HG02970 (cell line): ENCODE measurements at regions not wholly inside any gene's neighbourhood (a gene's known extent, or its start where the extent isn't known, plus 50 kb on each side); places are given as distances from the start of the nearest gene placed in this dataset.

Experiments used
- ATAC-seq: cut with Tn5 transposase; IDR thresholded peaks from one replicate; pipeline ENCODE4 v1.9.1; 2021; ENCODE audit warnings: mild to moderate bottlenecking, moderate library complexity, moderate number of reproducible peaks; ENCODE audit not compliant: unreplicated experiment, low FRiP score

DNA sequence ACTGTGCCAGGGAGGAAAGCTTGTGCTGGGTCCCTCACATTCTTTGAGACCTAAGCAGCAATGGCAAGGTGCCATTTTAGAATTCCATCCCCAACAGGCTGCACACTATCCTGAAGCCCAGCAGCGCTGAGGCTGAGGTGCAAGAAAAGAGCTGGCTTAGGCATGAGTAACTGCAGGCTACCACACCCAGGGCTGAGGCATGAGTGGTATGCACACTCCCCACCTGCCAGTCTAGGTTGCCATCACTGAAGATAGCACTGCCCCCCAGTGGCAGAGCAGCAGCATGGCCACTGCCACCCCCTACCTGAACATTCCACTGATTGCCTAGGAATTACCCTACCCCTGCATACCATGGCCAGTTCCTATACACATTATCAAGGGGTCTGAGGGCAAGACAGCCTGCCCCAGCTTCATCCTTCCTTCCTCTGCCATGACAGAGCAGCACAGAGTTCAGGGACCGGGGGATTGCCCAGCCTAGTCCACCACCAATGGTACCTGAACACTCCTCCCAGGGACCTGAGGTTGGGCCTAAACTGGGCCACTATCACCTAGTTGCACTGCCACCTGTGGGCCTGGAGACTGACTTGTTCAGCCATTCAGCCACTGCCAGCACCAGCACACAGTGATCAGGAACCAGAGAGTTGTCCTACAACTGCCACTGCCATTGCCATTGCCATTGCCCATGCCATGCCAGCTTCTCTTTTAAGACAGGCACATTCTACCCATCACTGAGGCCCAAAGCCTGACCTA, 129.8 kb downstream of the SATB1 start:
- ATAC-seq, result peak; percentile 97

DNA sequence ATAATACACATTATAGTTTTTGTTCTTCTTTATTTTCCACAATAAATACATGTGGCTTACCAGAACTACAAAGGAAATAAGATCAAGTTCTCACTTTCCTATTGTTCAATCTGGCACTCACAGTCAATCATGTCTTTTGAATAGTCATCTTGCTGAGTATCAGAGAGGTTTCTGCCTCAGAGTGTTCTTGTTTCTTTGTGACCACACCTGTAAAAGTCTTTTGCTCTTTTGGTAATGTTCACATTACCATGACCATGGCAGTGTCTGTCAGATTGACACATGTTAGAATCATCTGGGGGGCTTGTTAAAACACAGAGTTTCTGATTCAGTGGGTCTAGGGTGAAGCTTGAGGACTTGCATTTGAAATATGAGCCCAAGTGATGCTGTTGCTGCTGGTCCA, 135.0 kb downstream of the SATB1 start:
- ATAC-seq, result no peak

DNA sequence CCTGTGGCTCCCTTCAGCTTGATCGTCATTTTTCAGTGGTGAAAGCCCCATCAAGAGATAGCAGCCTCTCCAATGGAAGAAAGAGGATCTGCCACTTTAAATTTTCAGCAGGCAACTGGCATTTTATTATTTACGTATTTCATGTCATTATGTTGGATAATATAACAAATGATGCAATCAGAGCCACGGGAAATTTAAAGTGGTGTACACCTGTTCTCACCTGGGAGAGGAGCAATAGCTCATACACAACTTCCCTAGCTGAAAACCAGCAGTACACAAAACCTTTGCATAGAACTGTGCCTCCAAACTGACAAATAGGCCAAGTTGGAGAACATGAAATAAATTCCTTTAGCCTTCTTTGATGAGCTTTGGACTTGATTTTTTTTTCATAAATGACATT, 136.9 kb downstream of the SATB1 start:
- no peak for ATAC-seq

DNA sequence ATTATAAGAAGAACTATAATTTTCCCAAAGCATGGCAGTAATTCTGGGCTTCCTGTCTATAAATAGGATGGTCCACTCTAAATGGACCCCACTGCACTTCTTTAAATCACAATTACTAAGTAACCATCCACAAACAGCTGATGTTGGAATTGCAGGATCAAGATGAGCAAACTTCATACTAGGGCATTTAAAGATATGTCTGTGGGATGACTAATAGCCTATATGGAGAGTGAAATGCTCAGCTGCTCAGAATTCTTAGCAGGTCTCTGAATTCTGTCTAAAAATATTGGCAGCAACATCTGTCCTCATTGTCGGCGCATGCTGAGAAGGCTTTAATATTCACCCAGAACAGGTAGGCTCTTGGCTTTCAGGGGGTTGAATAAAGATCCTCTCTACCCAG, 140.4 kb downstream of the SATB1 start:
- ATAC-seq, result no peak

DNA sequence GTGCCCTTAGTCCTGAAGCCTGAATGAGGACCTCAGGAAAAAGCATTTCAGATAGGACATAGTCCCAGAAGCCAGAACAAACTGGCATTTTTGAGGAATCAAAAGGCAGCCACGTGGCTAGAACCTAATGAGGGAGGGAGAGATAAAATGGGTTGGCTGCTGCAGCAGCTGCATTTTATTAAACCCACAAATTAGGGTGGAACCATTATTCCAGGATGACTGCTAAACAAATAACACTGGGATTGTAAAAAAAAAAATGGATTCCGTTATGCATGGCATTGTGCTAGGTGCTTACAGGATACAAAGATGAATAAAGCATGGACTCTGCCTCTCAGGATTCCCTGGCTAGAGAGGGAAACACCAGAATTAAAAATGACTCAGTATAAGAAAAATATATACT, 141.5 kb downstream of the SATB1 start:
- no peak for ATAC-seq

DNA sequence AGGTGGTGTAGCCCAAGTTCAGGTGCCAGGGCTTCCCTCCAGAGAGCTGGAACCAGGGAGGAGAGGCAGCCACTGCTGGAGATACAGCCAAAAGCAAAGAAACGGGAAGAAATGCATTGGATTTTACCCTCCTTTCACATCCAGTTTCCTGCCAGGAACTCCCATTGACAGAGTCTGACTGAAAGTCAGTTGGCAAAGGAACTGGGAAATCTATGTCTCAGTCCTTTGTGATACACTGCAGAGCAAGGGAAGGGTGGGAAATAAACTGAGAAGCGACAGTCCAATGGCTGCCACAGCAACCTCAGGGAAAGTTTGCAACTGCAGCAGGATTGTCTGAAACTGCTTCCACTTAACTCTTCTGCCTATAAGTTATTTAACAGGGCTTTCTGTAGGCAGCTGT, 142.6 kb downstream of the SATB1 start:
- ATAC-seq, result no peak

DNA sequence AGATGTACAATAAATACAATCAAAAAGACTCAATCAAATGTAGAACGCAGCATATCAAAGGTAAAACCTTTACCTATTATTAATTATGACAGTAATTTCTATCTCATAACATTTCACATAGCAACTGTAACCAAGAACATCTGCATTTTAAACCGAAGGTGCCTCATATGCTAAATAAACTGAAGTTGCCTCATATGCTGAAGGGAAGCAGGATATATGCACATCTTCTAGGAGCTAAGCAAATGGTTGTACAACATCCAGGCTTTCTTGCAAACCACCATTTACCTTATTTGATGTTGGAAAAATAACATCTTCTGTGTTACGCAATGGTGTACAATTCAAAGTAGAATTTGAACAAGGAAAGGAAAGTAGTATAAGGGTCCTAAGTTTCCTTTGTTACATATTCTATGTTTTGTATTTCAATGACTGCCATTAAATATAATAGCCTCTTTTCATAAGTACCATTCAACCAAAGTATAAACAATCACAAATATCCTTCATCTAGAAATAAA, 145.9 kb downstream of the SATB1 start:
- ATAC-seq, result no peak

DNA sequence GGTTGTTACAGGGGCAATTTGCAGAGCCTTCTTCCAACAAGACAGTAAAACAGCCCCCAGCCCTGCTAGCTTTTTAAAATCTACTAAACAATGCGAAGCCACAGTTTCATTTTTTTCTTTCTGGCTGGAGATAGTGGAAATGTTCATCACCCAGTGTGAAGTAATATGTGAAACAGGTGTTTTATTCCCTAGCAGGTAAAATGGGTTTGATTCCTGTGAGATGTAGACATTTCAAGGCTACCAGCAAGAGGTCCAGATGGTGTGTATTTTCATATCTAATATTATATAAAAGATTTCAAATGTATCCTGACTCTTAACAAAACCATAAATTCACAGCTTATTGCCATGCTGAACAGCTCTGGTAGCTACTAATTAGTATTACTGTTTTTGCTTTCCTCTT, 160.3 kb downstream of the SATB1 start:
- no peak for ATAC-seq

DNA sequence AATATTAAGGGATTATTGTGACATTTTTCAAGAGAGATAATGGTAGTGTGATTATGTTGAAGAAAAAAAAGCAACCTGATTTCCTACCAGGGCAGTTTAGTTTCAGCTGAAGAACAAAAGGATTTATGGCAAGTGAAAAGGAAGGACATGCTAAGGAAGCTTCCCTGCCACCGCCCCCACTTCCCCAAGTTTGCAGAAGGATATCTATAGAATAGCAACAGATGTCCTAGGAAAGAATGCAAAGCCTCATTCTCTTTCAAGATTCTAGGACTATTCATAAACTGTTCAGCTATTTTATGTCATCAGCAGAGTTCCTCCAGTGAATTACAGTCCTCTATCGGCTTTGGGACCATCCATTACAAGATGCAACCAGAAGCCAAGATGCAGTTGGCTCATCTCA, 160.8 kb downstream of the SATB1 start:
- ATAC-seq, result no peak

DNA sequence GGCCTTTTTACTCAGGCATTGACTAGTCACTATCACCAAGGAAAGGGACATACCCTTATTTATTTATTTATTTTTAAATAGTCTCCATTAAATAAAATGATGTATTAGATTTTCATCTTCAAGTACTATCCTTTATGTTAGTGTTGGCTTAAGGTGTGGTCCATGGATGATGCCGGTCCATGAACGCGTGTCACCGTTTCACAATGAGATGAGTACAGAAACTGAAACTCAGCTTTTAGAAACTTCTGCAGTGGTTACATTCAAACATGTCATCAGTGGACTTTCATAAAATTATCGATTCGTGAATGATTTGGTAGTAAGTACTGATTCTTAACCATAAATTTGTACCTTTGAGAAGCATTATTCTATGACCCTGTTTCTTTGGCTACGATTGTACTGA, 166.6 kb downstream of the SATB1 start:
- no peak for ATAC-seq

DNA sequence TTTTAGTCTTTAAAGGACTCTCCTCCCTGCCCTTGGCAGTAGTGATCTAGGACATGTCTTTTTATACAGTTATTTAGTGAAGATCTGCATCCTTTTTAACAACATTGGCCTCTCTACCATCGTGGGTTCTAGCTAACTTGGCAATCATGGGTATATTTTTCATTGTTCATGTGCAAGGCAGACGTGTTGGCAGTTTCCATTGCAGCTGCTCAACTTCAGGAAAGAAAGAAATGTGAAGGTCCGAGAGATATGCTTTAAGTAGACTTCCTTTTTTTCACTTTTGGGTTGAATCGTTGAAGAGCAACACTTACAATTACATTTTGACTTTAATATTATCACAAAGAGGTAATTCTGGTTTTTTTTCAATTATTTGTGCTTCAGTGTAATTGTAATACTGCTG, 172.6 kb downstream of the SATB1 start:
- no peak for ATAC-seq

DNA sequence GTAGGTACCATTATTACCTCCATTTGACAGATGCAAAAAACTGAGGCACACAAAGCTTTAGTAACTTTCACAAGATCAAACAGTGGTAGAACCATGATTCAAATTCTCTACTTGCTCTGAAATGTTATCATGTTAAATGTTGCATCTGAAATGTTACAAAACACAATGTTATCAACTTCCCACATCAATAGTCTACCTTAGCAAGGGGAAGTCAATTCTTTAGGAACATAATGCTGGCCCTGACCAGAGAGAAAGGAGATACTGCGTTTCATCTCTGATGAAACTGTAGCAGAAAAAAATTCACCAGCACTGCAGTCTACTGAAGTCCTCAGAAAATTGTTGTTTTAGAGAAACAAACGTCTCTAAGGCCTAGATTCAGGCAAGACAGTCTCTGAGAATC, 174.1 kb downstream of the SATB1 start:
- ATAC-seq, result no peak

DNA sequence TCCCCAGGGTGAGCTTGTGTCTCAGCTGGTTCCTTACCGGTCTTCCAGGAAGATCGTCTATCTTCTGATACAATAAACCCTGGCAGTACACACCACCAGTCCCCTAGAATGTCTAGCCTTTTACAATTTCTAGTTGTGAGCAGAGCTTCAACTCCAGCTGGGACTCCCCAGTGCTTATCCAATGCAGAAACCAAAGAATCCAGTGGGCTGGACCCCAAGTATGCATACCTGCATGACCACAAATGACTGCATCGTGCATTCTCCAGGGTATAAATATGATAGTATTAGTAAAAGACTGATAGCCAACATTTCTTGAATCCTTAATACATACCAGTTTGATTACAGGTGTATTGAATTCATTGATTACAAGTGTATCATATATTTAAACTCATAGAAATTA, 176.0 kb downstream of the SATB1 start:
- no peak for ATAC-seq

DNA sequence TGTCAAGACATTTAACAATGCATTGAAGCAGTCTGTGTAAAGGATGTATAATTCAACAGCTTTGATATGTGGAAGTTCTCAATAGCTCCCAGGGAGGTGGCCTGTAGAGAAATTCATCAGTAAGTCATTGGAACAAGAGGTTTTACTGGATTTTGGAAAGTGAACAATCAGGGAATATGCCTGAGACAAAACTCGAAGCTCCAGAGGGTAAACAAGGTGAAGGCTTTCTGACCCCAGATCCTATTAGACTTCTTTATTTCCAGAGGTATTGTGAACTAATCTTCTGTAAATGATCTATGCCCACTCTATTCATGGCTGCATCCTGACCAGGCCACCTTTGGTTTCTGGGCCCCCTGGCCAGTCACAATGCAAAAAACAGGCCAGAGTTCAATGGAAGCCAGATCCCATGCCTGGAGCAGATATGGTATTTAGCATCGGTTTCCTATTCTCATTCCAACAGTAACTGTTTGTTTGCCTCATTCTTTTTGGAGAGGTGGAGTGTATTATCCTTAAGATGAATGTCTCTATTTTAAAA, 177.3 kb downstream of the SATB1 start:
- no peak for ATAC-seq

DNA sequence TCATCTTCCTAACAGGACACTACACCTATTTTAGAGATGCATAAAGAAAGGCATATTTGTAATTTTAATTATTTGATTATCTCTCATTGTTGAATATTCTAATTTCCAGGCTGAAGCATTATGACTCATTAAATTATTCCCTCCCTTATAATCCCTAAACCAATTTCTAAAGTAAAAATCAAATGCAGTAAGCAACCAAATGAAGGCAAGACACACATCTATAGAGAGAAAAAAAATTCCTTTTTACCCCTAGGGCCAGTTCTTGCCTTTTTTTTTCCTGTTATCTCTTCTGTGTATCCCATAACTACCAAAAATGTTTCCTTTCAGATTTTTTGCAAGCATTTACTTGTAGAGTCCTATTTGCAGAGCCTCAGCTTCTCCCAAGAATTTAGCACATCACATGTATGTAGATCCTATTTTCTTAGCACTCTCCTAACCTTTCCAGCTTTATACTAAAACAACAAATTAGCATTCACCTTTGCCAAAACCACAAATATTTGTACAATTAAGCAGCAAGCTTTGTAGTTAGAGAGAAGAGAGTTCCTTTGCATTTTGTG, 177.9 kb downstream of the SATB1 start:
- no peak for ATAC-seq

DNA sequence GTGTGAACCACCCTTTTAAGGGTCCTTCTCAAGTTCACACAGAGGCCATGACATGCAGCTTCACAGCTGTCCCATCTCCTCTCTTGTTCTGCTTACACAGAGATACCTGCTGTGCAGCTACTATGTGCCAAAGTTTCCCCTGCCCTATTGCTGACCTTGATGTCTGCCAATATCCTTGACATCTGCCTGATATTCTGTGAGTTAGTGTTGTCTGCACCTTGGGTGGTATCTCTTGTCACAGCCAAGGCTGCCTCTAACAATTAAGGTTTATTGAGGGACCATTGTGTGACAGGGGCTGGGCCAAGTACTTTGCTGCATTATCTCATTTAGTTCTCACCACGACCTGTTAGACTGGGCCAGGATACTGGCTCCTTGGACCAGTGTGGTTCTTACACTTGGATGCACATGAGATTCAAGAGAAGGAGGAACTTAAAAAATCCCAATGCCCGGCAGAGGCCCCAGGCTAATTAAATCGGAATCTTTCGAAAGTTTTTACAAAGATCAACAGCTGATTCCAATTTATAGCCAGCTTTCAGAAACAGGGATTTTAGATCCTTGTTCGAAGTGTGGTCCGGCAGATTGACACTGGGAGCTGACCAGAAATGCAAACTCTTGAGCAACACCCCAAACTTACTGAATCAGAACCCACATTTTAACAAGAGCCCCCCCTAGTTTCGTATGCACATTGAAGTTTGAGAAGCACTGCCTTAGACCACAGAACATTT, 178.6 kb downstream of the SATB1 start:
- no peak for ATAC-seq

DNA sequence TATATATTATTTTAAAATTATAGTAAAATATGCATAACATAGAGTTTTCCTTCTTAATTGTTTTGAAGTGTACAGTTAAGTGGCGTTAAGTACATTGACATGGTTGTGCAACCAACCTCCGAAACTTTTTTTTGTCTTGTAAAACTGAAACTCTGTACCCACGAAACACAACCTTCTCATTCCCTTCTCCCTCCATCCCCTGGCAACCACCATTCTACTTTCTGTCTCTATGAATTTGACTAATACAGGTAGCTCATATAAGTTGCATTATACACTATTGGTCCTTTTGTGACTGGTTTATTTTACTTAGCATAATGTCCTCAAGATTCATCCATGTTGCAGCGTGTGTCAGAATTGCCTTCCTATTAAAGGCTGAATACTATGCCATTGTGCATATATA, 179.4 kb downstream of the SATB1 start:
- ATAC-seq, result no peak

DNA sequence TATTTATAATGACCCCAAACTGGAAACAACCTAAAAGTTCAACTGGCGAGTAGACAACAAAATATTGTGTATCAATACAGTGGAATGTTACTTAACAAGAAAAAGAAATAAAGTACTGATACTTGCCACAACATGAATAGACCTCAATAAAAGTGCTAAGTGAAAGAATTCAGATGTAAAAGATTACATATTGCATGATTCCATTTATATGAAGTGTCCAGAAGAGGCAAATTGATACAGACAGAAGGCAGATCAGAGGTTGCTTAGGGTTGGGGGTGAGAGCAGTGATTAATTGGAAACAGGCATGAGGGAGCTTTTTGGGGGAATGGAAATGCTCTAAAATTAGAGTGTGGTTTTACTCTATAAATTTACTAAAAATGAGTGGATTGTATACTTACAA, 183.3 kb downstream of the SATB1 start:
- ATAC-seq, result no peak

DNA sequence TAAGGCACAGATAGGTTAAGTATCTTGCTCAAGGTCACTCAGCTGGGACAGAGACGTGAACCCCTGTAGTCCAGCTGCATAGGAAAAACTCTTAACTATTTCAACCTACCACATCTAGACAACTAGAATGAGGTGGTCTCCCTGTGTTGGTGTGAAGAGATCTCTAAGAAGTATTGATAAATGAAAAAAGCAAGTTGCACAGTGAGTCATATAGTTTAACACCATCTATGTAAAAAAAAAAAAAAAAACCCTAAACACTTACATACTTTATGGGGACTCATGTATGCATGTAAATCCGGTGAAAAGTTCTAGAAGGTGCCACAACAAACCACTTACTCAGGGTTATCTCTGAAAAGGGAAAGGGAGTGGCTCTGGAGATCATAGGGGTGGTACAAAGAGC, 185.5 kb downstream of the SATB1 start:
- no peak for ATAC-seq

DNA sequence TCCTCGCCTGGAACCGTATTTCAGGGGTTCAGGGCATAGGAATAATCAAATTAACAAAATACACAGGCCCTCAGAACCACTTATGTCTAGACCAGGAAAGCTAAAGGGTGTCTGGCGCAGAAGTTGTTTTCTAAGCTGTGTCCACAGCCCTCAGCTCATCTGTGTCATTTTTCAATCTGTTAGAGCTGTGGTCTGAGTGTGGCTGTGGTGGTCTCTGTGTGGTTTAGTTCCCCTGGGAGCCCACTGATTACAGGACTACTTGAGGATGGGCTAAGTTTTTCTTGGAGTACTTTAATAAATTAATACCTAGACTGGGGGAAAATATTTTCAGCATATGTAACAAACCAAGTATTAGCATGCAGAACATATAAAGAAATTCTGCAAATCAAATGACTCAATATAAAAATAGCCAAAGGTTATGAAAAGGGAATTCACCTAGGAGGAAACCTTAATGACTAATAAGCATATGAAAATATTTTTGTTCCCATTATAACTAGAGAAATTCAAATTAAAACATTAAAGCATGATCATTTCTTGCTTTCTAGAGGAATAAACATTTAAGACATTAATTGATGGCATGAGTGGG, 186.3 kb downstream of the SATB1 start:
- no peak for ATAC-seq

DNA sequence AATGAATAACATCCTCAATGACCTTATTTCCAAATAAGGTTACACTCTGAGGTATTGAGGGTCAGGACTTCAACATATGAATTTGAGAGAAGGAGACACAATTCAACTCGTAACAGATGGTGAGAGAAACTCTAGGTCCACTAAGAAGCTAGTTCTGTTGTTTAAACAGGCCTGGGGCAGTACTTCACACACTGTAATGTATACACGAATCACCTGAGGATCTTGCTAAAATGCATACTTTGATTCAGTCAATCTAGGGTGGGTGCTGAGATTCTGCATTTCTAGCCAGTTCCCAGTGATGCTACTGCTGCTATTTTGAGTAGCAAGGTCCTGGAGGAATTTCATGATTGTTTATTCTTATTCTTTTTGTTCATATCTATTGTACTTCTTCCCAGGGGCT, 186.8 kb downstream of the SATB1 start:
- no peak for ATAC-seq
